HG02642 (cell line): ENCODE measurements at regions not wholly inside any gene's neighbourhood (a gene's known extent, or its start where the extent isn't known, plus 50 kb on each side); places are given as distances from the start of the nearest gene placed in this dataset.
"Not testable (repeated sequence)": the region's sequence is repeated elsewhere in the genome, so short reads cannot be mapped to it uniquely, and the experiment has no call there.

Experiments
- ATAC-seq: cut with Tn5 transposase; IDR thresholded peaks from one replicate; pipeline ENCODE4 v1.9.1; 2021; ENCODE audit warnings: mild to moderate bottlenecking; ENCODE audit not compliant: unreplicated experiment, poor library complexity

- no peak for ATAC-seq
Measured at GRCh38 chr1:157237981-157238380, 99.8 kb upstream of the ETV3 start.

- ATAC-seq = no peak
Measured at GRCh38 chr1:157237522-157237921, 99.3 kb upstream of the ETV3 start.

GRCh38 chr1:157236072-157236471 lies 97.9 kb upstream of the ETV3 start:
- ATAC-seq = no peak

- no peak for ATAC-seq
Measured at GRCh38 chr1:157235307-157235706, 97.1 kb upstream of the ETV3 start.

- no peak for ATAC-seq
Measured at GRCh38 chr1:157234705-157235273, 96.6 kb upstream of the ETV3 start.

- ATAC-seq = peak; percentile 68
Measured at GRCh38 chr1:157233131-157233530, 94.9 kb upstream of the ETV3 start.

GRCh38 chr1:157231846-157232525 lies 93.8 kb upstream of the ETV3 start:
- no peak for ATAC-seq

- ATAC-seq = no peak
Measured at GRCh38 chr1:157230500-157230899, 92.3 kb upstream of the ETV3 start.

GRCh38 chr1:157227700-157228099 lies 89.5 kb upstream of the ETV3 start:
- no peak for ATAC-seq

- ATAC-seq = no peak
Measured at GRCh38 chr1:157226739-157227138, 88.5 kb upstream of the ETV3 start.

GRCh38 chr1:157219600-157219999 lies 81.4 kb upstream of the ETV3 start:
- ATAC-seq = no peak

- ATAC-seq = no peak
Measured at GRCh38 chr1:157219182-157219581, 81.0 kb upstream of the ETV3 start.

GRCh38 chr1:157218671-157219070 lies 80.5 kb upstream of the ETV3 start:
- ATAC-seq = no peak

GRCh38 chr1:157217486-157217885 lies 79.3 kb upstream of the ETV3 start:
- ATAC-seq = no peak

- no peak for ATAC-seq
Measured at GRCh38 chr1:157213836-157214235, 75.6 kb upstream of the ETV3 start.

- ATAC-seq = no peak
Measured at GRCh38 chr1:157209514-157209913, 71.3 kb upstream of the ETV3 start.

GRCh38 chr1:157205982-157206381 lies 67.8 kb upstream of the ETV3 start:
- not testable (repeated sequence) for ATAC-seq

- ATAC-seq = no peak
Measured at GRCh38 chr1:157203166-157203565, 65.0 kb upstream of the ETV3 start.

GRCh38 chr1:157202331-157202730 lies 64.1 kb upstream of the ETV3 start:
- no peak for ATAC-seq

GRCh38 chr1:157201767-157202166 lies 63.6 kb upstream of the ETV3 start:
- ATAC-seq = no peak

- ATAC-seq = no peak
Measured at GRCh38 chr1:157200451-157200850, 62.3 kb upstream of the ETV3 start.

GRCh38 chr1:157199421-157199755 lies 61.2 kb upstream of the ETV3 start:
- no peak for ATAC-seq
